ENCODE measurements at regions not wholly inside any gene's neighbourhood (a gene's known extent, or its start where the extent isn't known, plus 50 kb on each side); places are given as distances from the start of the nearest gene placed in this dataset.
A peak's percentile ranks its signal among the peaks of the same experiment; 100 is the strongest.

- 93 to 96% (median 93%) methylated on average over 4 of the region's 4 CpGs for WGBS, 3 donors
- Histone ChIP-seq H3K9me3 (no peaks in the 10 kb centered on the region), H3K4me1 (ENCODE audit: insufficient read depth) (peaks cover 1% of the 10 kb centered on the region), H3K36me3 (no peaks in the 10 kb centered on the region), H3K27me3 (no peaks in the 10 kb centered on the region), H3K27ac (no peak overlapping the region), H3K4me3 (no peak overlapping the region)
- no peak for DNase-seq
- TF ChIP-seq EP300 (IDR thresholded peaks at IDR 0.05) = no peak
- TF ChIP-seq POLR2A (IDR thresholded peaks at IDR 0.05) = no peak
- TF ChIP-seq CTCF (IDR thresholded peaks at IDR 0.05) = no peak
- intact Hi-C loops (cut with DNase I) = no loop called here
Observed at GRCh38 chr11:111093061-111093460, 152.5 kb upstream of the POU2AF2 start.

- intact Hi-C loops (cut with DNase I) = no loop called here
Observed at GRCh38 chr11:111091321-111091938, 154.1 kb upstream of the POU2AF2 start.

GRCh38 chr11:111089759-111090158 is 155.8 kb upstream of the POU2AF2 start:
- intact Hi-C loops (cut with DNase I) = no loop called here
- WGBS, 3 donors = 60 to 77% (median 63%) methylated on average over 2 of the region's 2 CpGs
- H3K4me3 ChIP-seq = no peak overlapping the region
- H3K9me3 ChIP-seq = no peaks in the 10 kb centered on the region
- peaks cover 1% of the 10 kb centered on the region for H3K4me1 ChIP-seq (ENCODE audit: insufficient read depth)
- no peak for DNase-seq
- no peaks in the 10 kb centered on the region for H3K27me3 ChIP-seq
- TF ChIP-seq POLR2A (IDR thresholded peaks at IDR 0.05) = no peak
- TF ChIP-seq CTCF (IDR thresholded peaks at IDR 0.05) = no peak
- no peak for TF ChIP-seq EP300 (IDR thresholded peaks at IDR 0.05)
- no peak overlapping the region for H3K27ac ChIP-seq
- H3K36me3 ChIP-seq = no peaks in the 10 kb centered on the region

More at GRCh38 chr11:111091321-111091938, 154.1 kb upstream of the POU2AF2 start:
- no peak overlapping the region for H3K27ac ChIP-seq
- H3K4me3 ChIP-seq = no peak overlapping the region
- WGBS, 3 donors = 7 to 16% (median 10%) methylated on average over 2 of the region's 2 CpGs
- peaks cover 1% of the 10 kb centered on the region for H3K4me1 ChIP-seq (ENCODE audit: insufficient read depth)
- H3K36me3 ChIP-seq = no peaks in the 10 kb centered on the region
- no peaks in the 10 kb centered on the region for H3K27me3 ChIP-seq
- no peaks in the 10 kb centered on the region for H3K9me3 ChIP-seq
- DNase-seq = peak in 1 of 5 donors; percentile 12
- no peak for TF ChIP-seq POLR2A (IDR thresholded peaks at IDR 0.05)
- TF ChIP-seq CTCF (IDR thresholded peaks at IDR 0.05) = no peak
- no peak for TF ChIP-seq EP300 (IDR thresholded peaks at IDR 0.05)

GRCh38 chr11:111088847-111089355 is 156.6 kb upstream of the POU2AF2 start:
- H3K4me1 ChIP-seq (ENCODE audit: insufficient read depth) = peaks cover 1% of the 10 kb centered on the region
- DNase-seq = no peak
- H3K27ac ChIP-seq = no peak overlapping the region
- TF ChIP-seq EP300 (IDR thresholded peaks at IDR 0.05) = no peak
- no peak for TF ChIP-seq POLR2A (IDR thresholded peaks at IDR 0.05)
- TF ChIP-seq CTCF (IDR thresholded peaks at IDR 0.05) = no peak
- H3K27me3 ChIP-seq = no peaks in the 10 kb centered on the region
- H3K4me3 ChIP-seq = no peak overlapping the region
- no peaks in the 10 kb centered on the region for H3K9me3 ChIP-seq
- intact Hi-C loops (cut with DNase I) = no loop called here
- H3K36me3 ChIP-seq = no peaks in the 10 kb centered on the region
- WGBS, 3 donors = 45 to 48% (median 46%) methylated on average over 2 of the region's 2 CpGs
